Ramos (cell line): ENCODE measurements at regions not wholly inside any gene's neighbourhood (a gene's known extent, or its start where the extent isn't known, plus 50 kb on each side); places are given as distances from the start of the nearest gene placed in this dataset.

Source experiments
- in situ Hi-C: fragments of 300-500 bp; cut with MboI; formaldehyde crosslinking; loops from one replicate; pipeline ENCODE4 v1.14.3; 2022; ENCODE audit warnings: low sequenced_read_pairs; ENCODE audit not compliant: unreplicated experiment

DNA sequence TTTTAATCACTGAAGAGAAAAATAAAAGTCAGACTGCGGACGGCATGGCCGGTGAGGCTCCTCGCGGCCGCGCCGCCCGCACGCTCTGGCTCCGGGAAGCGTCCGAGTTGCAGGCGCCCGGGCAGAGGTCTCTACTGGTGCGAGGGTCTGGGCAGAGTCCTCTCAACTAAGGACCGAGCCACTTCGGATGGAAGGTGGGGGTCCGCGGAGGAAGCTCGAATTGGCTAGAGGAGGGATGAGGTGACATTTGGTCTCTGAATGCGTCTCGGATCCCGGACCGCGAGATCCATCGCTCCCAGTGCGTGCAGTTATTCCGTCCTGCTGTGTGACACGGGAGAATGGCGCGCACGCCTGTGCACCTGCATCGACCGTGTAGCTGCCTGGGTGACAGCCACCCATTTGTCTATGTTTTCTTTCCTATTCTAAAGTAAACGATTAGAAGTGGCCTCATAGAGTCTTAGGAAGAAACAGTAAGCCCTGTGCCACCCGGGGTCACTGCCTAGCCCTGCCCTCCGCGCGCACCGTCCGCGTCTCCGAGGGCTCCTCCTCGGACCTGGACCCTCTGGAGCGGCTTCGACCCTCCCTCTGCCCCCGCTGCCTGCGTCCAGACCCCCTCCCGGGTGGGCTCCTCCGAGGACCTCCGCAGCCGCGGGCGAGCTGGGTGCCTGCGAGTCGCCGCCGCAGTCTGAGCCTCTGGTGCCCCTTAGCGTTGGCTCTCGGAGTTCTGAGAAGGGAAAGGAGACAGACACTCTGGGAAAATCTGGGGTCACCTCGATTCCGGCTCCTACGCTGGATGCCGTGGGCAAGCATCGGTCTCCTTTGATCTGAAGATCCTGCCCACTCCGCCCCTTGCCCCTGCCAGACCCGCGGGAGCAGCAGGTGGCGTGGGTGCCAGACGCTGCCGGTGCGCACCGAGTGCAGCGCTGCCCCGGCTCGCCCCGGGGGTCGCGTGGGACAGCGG, 347.4 kb downstream of the LIG4 start:
- in situ Hi-C loops = no loop called here

DNA sequence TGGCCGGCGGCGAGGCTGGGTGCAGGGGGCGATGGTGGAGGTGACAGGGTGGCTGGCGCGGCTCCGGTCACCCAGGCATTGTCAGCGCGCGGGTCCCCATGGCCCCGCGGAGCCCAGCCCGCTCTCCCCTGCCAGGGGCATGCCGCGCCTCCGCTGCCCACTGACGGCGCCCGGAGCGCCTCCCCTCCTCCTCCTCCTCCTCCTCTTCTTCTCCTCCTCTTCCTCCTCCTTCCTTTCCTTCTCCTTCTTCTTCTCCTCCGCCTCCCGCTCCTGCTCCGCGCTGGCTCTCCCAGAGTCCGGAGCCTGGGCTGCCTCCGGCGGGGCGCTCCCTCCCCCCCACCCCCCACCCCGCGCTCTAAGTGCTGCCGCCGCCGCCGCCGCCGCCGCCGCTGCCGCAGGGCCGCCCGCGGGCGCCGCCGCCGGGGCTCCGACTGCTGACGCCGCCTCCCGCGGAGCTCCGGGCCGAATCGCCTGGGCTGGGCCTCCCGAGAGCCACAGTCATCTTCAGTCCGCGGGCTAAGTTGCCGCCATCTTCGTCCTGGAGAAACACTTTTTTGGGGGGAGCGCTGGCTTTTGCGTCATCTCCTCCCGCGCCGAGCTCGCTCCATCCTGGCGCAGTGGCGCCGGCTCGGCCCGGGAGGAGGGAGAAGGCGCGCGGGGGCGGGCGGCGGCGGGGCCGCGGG, 348.3 kb downstream of the LIG4 start:
- in situ Hi-C loops = no loop called here

DNA sequence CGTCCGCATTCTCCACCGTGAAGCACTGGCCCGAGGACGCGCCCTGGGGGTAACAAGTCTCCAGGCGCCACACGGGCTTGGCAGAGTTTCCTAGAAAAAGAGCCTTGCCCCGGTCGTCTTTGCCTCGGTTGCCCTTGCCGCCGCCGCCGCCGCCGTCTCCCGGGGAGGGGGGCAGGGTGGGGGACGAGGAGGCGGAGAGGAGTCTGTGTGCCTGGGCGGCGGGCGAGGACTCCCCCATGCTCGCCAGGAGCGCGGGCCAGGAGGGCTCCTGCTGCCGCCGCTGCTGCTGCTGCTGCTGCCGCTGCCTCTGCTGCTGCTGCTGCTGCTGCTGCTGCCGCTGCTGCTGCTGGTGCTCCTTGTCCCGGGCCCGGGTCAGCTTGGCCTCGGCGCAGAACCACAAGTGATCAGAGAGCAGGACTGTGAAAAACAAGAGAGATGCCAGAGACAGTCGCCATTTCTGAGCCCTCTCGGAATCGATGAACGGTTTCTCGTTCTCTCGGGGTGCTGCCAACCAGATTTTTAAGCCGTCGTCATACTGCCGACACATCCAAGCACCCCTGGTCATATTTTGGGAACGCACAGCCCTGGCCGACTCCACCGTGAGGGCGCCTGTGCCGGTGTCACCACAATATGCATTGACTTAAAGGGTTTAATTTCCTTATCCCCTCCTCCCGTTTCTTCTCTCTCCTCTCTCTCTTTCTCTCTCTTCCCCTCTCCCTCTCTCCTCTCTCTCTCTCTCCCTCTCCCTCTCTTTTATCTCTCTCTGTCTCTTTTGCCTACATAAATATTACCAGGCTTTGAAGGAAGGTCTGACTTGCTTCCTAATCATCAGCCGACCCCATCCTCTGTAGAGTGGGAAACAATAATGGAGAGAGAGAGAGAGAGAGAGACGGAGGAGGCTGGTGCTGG, 349.1 kb downstream of the LIG4 start:
- in situ Hi-C loops = no loop called here

DNA sequence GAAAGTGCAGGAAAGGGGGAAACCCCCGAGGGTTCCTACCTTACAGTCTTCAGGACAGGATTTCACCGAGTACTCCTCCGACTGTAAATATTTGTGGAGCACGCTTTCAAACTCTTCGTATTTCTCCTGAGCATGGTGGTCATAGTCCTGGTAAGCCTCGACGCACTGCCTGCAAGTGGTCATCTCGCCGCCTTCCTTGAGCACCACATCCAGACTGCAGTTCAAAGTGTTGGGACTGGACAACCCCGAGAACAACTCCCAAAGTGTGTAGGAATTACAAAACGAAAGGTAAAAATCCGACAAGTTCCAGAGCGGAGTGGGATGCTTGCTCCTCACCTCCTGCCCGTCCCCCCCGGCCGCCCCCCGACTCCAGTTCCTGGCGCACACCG, 349.7 kb downstream of the LIG4 start:
- in situ Hi-C loops = no loop called here

DNA sequence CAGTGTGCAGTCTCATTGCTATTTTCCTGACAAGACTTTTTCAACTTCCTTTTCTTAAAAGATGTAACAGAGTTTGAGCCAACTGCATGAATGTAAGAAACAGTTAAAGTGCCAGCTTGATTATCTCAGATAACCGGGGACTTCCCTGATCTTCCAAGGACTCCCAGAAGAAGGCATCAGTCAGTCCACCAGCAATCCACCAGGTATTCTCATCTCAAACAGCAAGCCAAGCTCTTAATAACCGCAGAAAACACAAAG, 350.1 kb downstream of the LIG4 start:
- in situ Hi-C loops = no loop called here

DNA sequence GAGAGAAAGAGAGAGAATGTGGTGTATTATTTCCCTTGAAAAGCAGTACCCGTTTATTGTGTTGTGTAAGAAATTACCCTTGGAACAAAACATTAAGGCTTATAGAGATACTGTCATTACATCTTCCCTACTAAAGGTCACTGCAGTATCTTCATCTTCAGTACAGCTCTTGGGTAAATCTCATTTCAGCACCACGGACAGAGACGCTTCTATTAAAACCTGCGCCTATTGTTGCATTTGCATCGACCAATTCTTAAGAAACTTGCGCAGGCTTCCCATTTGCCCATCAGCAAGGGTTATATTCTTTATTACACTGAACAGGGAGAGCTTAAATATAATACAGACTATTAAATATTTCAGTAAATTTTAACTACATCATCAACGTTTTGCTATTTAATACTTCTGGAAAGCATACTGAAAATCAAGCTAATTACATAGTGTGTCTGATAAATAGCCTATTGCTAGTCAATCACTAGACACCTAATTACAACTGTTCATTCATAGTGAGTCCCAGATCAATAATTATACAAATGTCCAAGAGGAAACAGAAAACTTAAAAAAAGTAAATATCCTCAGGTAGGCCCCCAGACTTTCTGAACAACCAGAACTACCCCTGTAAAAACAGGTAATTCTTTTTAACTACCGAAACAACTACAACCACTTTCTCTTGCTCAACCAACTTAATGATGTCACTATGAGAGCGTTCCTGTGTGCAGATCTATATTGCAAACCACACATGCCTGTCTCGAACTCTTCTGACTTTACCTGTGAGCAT, 350.6 kb downstream of the LIG4 start:
- in situ Hi-C loops = no loop called here

DNA sequence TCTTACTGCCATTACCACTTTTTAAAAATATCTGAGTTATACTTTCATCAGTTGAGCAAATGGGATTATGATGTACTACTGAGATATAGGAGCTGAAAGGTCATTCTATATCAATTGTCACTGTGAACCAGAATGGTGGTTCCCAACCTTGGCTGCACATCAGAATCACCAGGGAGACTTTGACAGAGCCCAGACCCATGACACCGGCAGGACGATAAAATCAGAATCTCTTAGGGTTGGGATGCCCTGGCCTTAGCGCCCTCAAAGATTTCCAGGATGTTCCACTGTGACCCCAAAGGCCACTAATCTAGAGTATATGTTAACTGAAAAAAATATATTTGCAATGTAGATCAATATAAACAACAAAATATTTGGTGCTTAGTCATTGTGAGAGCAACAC, 355.1 kb downstream of the LIG4 start:
- in situ Hi-C loops = no loop called here

DNA sequence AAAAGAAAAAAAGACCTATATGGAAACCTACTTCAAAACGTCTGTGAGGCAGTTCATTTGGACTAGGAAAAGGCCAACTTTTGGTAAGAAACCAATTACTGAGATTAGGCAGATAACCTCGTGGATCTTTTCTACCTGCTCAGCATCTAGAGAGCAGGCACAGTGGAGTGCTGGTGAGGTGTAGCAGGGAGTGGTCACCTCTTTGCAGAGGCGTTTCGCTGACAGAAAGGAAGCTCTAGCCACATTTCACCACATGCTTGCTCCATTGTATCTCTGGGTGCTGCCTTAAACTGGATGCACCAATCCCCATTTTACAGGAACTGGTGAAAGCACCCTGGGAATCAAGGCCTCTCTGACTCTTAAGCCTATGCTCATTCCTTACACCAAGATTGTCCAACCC, 360.5 kb downstream of the LIG4 start:
- in situ Hi-C loops = no loop called here

DNA sequence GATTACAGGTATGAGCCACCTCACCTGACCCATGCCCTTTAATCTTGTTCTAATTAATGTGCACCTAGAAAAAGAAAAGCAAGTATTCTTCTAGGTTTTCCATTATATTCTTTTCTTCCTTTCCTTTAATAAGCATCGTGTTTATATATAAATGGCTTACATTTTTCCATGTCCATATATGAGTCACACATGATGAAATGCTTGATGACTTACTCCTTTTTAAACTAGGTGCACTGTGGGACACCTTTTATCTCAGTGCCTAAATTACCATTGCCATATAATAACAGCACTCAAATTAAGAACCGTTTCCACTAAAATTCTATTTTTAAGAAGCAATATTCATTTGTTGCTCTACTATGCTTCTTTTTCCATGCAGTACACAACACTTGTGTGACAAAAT, 363.3 kb downstream of the LIG4 start:
- in situ Hi-C loops = no loop called here

DNA sequence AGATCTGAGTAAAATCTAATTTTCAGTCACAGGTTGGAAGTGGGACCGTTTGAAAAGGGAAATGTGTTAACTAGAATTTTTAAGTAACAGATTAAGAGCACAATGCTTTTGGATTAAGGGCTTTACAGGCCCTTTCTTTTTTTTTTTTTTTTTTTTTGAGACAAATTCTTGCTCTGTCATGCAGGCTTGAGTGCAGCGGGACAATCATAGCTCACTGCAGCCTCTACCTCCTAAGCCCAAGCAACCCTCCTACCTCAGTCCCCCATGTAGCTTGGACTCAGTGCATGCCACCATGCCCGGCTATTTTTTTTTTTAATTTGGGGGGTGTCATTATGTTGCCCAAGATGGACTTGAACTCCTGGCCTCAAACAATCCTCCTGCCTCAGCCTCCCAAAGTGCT, 363.7 kb downstream of the LIG4 start:
- in situ Hi-C loops = no loop called here

DNA sequence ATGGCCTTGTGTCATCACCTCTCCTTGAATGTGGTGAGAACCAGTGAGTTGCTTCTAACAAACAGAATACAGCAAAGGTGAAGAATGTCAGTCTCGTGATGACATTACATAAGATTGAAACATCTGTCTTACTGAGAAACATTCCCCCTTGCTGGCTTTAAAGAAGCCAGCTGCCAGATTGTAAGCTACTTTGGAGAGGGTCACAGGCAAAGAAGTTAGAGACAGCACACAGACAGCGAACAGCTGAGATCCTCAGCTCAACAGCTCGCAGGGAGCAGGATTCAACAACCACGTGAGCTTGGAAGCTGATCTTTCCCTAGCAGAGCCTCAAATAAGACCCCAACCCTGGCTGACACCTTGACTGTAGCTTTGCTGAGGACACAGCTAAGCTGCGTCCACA, 367.9 kb downstream of the LIG4 start:
- in situ Hi-C loops = no loop called here

DNA sequence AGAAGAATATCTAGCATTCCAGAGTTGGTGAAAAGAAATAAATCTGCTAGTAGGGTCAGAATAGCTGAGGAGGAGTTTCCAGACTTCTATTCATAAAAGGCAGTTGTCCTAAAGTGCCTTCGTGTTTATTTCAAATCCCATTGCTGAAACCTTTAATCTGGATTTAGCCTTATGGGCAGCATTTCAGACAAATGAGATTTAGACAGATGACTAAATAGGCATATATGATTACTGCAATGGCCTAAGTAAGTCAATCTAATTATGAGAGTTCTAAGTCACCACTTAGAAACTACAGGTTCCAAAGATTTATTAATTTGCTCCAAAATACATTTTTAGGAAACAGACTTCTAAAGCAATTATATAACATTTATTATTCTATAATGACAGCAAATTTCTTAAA, 368.7 kb downstream of the LIG4 start:
- in situ Hi-C loops = no loop called here

DNA sequence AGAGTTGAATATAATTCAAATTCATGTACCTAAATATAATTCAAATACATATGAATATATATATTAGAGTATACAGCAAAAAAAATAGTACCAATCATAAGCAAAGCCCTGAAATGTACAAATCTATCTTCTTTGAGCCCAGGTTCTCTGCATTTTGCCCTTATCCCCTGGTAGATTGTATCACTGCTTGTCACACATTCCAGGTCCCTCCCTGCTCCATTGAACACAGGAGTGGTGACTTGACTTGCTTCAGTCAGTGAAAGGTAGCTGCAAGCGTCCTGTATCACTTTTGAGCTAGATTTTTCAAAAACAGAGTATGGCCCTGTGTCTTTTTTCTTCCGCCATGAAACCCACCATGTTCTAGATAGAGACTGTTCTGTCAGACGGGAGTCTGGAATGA, 369.4 kb downstream of the LIG4 start:
- in situ Hi-C loops = no loop called here

DNA sequence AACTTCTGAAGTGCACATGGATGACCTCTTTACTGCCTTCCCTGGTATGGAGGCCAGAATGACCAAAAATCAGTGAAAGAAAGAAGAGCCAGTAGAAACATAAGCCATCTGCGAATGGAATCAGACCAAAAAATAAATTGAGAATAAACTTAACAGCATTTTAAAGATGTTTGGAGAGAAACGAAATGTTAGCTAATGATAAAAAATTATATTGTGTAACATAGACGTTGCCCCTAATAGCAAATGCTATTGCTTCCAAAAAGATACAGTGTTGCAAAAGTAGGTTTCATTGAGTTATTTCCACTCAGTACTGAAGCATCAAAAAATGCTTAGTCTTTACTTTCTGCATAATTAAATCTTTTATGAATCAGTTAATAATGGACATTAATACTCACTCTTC, 371.7 kb downstream of the LIG4 start:
- in situ Hi-C loops = no loop called here

DNA sequence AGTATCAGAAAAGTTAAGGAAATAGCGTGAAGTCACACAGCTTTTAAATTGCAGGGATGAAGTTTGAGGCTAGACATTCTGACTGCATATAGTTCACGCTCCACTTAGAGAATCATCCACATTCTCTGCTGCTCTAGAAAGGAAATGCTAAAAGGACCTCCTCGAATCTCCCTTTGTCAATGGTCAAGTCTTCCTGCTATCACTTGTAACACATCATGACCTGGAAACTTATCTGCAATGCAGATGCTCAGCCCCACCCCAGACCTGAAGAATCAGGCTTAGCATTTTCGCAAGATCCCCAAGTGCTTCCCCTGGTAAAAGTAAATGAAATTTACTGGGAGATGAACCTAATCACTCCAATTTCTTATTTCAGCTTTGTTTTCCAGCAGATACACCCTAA, 372.1 kb downstream of the LIG4 start:
- in situ Hi-C loops = no loop called here

DNA sequence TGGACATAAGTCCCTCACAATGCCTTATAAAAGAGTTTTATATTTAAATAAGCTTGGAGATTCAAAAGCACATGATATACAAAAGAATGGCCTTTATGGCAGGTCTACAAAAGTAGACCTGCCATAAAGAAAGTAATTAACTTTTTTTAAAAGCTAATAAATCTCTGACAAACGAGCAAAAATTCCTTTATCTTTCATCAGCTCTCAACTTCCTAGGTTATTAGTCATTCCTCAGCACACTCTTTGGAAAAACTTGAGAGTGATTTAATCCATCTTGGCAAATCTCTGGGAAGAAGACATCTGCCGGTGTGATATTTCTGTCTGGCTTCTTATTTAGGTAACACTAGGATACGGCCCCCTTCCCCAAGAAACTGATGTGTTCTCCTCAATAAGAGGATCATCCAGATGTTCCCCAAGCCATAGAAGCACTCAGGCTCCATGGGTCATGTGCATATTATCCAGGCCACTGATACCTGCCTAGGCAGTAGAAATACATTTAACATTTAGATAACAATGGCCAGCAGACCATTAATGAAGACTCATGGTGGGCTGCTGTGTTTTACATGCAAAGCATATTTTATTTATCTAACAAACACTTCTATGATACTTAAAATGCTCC, 372.7 kb downstream of the LIG4 start:
- in situ Hi-C loops = no loop called here

DNA sequence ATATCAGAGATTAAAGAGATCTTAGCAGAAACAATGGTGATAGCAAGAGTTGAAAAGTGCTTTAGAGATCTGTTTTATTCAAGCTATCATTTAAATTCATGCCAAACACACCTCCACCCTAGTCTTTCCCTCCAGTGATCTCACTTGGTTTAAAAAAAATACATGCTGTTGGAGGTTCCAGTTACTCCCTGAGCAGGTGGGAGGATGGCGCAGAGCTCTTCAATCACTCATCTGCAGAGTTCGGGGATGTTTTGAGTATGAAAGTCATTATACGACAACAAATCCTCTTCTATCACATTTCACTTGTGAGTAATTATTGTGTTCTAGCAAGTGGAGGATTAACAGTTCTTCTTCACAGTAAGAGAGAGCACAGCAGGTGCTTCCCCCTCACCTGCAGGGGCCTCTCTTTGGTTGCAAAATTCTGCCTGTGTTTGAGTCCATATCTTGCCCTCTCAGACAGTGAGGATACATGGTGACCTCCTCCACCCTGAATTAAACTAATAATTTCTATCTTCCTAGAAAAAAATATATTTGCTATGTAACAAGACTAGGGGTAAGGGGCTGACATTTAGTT, 376.7 kb downstream of the LIG4 start:
- in situ Hi-C loops = no loop called here

DNA sequence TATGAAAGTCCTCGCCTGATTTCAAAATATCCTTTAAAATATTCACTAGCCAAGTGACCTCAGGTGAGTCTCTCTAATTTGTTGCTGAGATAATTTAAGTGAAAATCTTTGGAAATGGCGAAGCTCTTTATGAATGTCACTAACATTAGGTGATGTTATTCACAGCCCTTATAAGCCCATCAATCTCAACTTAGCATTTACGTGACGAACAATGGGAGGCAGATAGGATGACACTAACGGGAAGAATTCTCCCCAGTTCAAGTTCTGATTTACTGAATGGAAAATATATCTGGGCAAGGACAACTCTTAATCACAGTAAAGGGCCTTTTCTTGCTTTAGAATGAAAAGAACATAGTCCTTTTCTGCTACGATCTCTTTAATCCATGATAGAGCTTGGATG, 378.7 kb downstream of the LIG4 start:
- in situ Hi-C loops = no loop called here

DNA sequence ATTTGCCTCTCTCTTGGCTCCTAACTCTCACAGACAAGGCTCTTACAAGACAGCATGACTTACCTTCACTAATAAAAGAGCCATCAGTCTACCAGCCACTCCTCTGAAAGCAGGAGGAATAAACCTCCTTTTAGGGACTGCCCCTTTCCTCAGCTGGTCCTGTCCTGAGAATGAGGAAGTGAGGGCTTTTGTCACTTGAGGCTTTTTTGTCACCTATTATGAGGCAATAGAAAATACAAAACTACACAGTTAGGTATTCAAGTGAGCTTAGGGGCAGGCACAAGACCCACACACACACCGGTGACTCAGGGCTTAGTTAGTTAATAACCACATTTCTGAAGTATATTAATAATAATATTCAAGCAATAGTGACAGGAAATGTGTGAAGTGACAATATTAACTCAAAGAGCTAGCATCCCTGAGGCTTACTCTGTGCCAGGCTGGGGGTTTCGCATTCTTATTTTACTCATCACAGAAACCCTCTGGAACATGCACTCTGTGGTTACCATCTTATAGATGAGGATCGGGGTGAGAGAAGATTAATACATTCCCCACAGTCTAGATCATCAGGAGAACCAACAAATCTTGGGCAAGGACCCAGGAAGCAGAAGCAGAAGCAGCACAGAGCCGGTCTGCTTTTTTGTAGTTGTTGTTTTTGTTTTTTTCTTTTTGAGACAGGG, 379.9 kb downstream of the LIG4 start:
- in situ Hi-C loops = no loop called here
